ENCODE measurements at regions not wholly inside any gene's neighbourhood (a gene's known extent, or its start where the extent isn't known, plus 50 kb on each side); places are given as distances from the start of the nearest gene placed in this dataset.

DNA sequence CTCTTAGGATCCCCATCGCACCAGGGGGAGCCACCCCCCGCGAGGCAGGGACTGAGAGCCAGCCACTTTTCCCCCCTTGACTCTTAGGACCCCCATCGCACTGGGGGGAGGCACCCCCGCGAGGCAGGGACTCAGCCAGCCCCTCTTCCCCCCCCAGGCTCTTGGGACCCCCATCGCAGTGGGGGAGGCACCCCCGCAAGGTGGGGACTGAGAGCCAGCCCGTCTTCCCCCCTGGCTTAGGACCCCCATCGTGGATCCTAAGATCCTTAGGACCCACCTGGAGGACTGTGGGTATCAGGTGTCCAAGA lies 365.2 kb upstream of the SPRY2 start:
- TF ChIP-seq CTCF (IDR thresholded peaks at IDR 0.05) (no peak), POLR2A (IDR thresholded peaks at IDR 0.05) (no peak)
